ENCODE measurements at regions not wholly inside any gene's neighbourhood (a gene's known extent, or its start where the extent isn't known, plus 50 kb on each side); places are given as distances from the start of the nearest gene placed in this dataset.

GRCh38 chr2:134773335-134773734 lies 54.5 kb upstream of the TMEM163 start:
- intact Hi-C loops (cut with micrococcal nuclease; ENCODE audit: unreplicated experiment), result loop anchor here (10.0 kb wide), 1 partner anchor 889 kb away; no protein-coding TSS in a partner anchor
- no peak for DNase-seq (ENCODE audit: low spot score)

DNA sequence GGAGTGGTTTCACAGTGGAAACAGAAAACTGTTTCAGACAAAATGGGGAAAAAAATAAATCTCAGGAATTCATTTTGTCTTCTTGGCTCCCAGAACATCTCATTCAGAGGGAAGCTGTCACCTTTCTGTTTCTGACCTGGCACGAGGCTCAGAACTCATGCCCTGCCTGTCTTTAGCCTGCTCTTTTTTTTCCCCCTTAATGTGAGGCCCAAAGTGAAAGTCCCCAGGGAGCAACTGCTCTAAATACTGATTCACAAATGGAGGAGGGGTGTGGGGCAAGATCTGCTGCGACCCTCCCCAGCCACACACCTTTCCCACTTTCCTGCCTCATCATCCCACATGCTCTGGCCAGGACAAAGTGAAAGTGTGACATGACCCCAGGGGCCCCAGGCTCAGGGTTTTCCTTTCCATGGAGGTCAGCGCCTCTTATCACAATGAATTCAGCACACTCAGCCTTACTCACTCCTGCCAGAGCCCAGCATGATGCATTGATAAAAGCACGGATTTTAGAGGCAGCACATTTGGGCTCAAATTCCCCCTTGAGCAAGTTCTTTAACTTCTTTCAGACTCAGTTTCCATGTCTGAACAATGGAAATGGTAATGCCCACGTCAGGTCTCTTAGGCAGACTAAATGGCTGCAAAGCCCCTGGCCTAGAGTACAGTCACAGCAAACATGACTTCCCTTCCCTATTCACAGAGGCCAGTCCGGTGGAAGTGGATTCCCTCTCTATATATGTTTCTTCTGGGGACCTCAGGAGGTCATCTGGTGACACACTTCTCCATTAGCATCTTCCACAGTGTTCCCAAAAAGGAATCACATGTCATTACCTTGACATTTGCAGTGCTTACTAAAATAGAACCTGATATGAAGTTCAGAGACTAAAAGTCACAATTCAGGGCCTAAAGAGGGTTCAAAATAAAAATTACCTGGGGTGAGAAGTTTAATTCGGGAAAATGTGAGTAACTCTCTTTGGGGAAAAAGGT lies 55.3 kb upstream of the TMEM163 start:
- H3K4me2 ChIP-seq (ENCODE audit: low read depth, low read length), result no peak overlapping the region; the same call in 1 of the 2 replicates
- H3K9ac ChIP-seq (ENCODE audit: insufficient read depth, low read depth, low read length), result no peak overlapping the region
- H2AFZ ChIP-seq (ENCODE audit: low read length), result no peak overlapping the region
- no peak overlapping the region for H3K27ac ChIP-seq (ENCODE audit: extremely low read length, insufficient read depth, low read length)
- H3K9me3 ChIP-seq (ENCODE audit: low read length), result no peaks in the 10 kb centered on the region
- 9% methylated on average over 7 of the region's 7 CpGs for WGBS (ENCODE audit: low lambda C conversion rate)
- no TSS peak for BruUV-seq (replicated peaks)
- H3K4me1 ChIP-seq (ENCODE audit: insufficient read depth, low read length), result no peaks in the 10 kb centered on the region
- H3K27me3 ChIP-seq (ENCODE audit: control insufficient read depth in 1 of 2, insufficient read depth in 2 of 2, low read length in 2 of 2), result no peaks in the 10 kb centered on the region; a peak in 2 of 5 replicates
- no peaks in the 10 kb centered on the region for H3K36me3 ChIP-seq (replicated peaks in 1 of 2; ENCODE audit: control insufficient read depth in 1 of 2, insufficient read depth in 2 of 2, low read length in 2 of 2)
- no peak overlapping the region for H3K4me3 ChIP-seq (replicated peaks in 1 of 3; ENCODE audit: insufficient read depth in 1 of 3, low read depth in 2 of 3, low read length in 3 of 3)
- ChIA-PET POLR2A (no interaction called here), CTCF (ENCODE audit: low intra/inter-chr PET ratio, low total read pairs) (no interaction called here)
- no peak for DNase-seq (ENCODE audit: low spot score)
- H4K20me1 ChIP-seq (ENCODE audit: insufficient read depth, low read length), result no peaks in the 10 kb centered on the region
- FAIRE-seq, result no peak
- no peak for ATAC-seq
- H3K79me2 ChIP-seq (ENCODE audit: insufficient read depth, low read length), result no peaks in the 10 kb centered on the region
- in situ Hi-C loops (cut with HindIII; ENCODE audit: extremely low pct_ligation_motif_present, low pct_unique_long_range_greater_than_20kb) (no loop called here), intact Hi-C loops (cut with micrococcal nuclease; ENCODE audit: unreplicated experiment) (loop anchor here (10.0 kb wide), 1 partner anchor 889 kb away; no protein-coding TSS in a partner anchor)
- no peak for TF ChIP-seq ZNF569 (CRISPR knock-in tag; IDR thresholded peaks at IDR 0.05; ENCODE audit: borderline replicate concordance)
- no peak for TF ChIP-seq ISX (CRISPR knock-in tag; conservative IDR thresholded peaks at IDR 0.05)
- TF ChIP-seq NAIF1 (CRISPR knock-in tag; IDR thresholded peaks at IDR 0.05; ENCODE audit: borderline replicate concordance), result no peak
- no peak for TF ChIP-seq MATR3 (CRISPR knock-in tag; IDR thresholded peaks at IDR 0.05)
- TF ChIP-seq ZNF276 (CRISPR knock-in tag; IDR thresholded peaks at IDR 0.05; ENCODE audit: low read depth), result no peak

More at GRCh38 chr2:134773335-134773734, 54.5 kb upstream of the TMEM163 start:
- ATAC-seq (no peak), FAIRE-seq (no peak)
- in situ Hi-C loops (cut with HindIII; ENCODE audit: extremely low pct_ligation_motif_present, low pct_unique_long_range_greater_than_20kb), result no loop called here
- TF ChIP-seq LCORL (IDR thresholded peaks at IDR 0.05), result no peak
- no peak for TF ChIP-seq LCORL (CRISPR knock-in tag; IDR thresholded peaks at IDR 0.05)
- TF ChIP-seq, protein P1, sequence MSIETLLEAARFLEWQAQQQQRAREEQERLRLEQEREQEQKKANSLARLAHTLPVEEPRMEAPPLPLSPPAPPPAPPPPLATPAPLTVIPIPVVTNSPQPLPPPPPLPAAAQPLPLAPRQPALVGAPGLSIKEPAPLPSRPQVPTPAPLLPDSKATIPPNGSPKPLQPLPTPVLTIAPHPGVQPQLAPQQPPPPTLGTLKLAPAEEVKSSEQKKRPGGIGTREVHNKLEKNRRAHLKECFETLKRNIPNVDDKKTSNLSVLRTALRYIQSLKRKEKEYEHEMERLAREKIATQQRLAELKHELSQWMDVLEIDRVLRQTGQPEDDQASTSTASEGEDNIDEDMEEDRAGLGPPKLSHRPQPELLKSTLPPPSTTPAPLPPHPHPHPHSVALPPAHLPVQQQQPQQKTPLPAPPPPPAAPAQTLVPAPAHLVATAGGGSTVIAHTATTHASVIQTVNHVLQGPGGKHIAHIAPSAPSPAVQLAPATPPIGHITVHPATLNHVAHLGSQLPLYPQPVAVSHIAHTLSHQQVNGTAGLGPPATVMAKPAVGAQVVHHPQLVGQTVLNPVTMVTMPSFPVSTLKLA (IDR thresholded peaks at IDR 0.05), result peak; percentile 51
- no peaks in the 10 kb centered on the region; a peak in 2 of 5 replicates for H3K27me3 ChIP-seq (ENCODE audit: control insufficient read depth in 1 of 2, insufficient read depth in 2 of 2, low read length in 2 of 2)
- H3K4me2 ChIP-seq (ENCODE audit: low read depth, low read length), result no peak overlapping the region
- no peak overlapping the region for H3K9ac ChIP-seq (ENCODE audit: insufficient read depth, low read depth, low read length)
- no peaks in the 10 kb centered on the region for H3K4me1 ChIP-seq (ENCODE audit: insufficient read depth, low read length)
- H3K79me2 ChIP-seq (ENCODE audit: insufficient read depth, low read length), result no peaks in the 10 kb centered on the region
- H2AFZ ChIP-seq (ENCODE audit: low read length), result no peak overlapping the region
- no TSS peak for BruUV-seq (replicated peaks)
- no peak overlapping the region for H3K27ac ChIP-seq (ENCODE audit: extremely low read length, insufficient read depth, low read length)
- CTCF ChIA-PET (ENCODE audit: low intra/inter-chr PET ratio, low total read pairs), result no interaction called here
- POLR2A ChIA-PET, result no interaction called here
- WGBS (ENCODE audit: low lambda C conversion rate), result 62% methylated on average over 7 of the region's 7 CpGs
- H3K9me3 ChIP-seq (ENCODE audit: low read length), result no peaks in the 10 kb centered on the region
- no peaks in the 10 kb centered on the region for H3K36me3 ChIP-seq (replicated peaks in 1 of 2; ENCODE audit: control insufficient read depth in 1 of 2, insufficient read depth in 2 of 2, low read length in 2 of 2)
- no peaks in the 10 kb centered on the region for H4K20me1 ChIP-seq (ENCODE audit: insufficient read depth, low read length)
- H3K4me3 ChIP-seq (replicated peaks in 1 of 3; ENCODE audit: insufficient read depth in 1 of 3, low read depth in 2 of 3, low read length in 3 of 3), result no peak overlapping the region
